ENCODE measurements at regions not wholly inside any gene's neighbourhood (a gene's known extent, or its start where the extent isn't known, plus 50 kb on each side); places are given as distances from the start of the nearest gene placed in this dataset.

- TF ChIP-seq ZNF462 (CRISPR knock-in tag; IDR thresholded peaks at IDR 0.05), result no peak
These were observed 88.6 kb upstream of the CACNA2D3 start (continued) for GRCh38 chr3:54033761-54034160.

GRCh38 chr3:54032598-54032997 is 89.8 kb upstream of the CACNA2D3 start:
- Histone ChIP-seq H3K4me2 (no peak overlapping the region), H3K4me1 (ENCODE audit: insufficient read depth) (no peaks in the 10 kb centered on the region), H3K4me3 (no peak overlapping the region), H3F3A (replicated peaks; ENCODE audit: low read depth) (no peaks in the 10 kb centered on the region), H3K9me2 (ENCODE audit: insufficient read depth) (0 out of 2 replicates have a peak, but pooled peaks cover 4% of the 10 kb centered on the region), H4K20me1 (replicated peaks; ENCODE audit: insufficient read depth) (no peaks in the 10 kb centered on the region), H2AFZ (no peak overlapping the region), H3K27me3 (ENCODE audit: insufficient read depth) (no peaks in the 10 kb centered on the region), H3K79me2 (replicated peaks; ENCODE audit: insufficient read depth) (no peaks in the 10 kb centered on the region), H3K27ac (ENCODE audit: low read depth) (no peak overlapping the region), H3K36me3 (ENCODE audit: insufficient read depth) (no peaks in the 10 kb centered on the region)
- DNase-seq (ENCODE audit: low spot score) (no peak), ATAC-seq (no peak)
- Mint-ChIP-seq H3K4me1 (no peaks in the 10 kb centered on the region; the same call in 2 of the 3 replicates), H3K9me3 (no peaks in the 10 kb centered on the region), H3K36me3 (ENCODE audit: low read depth) (no peaks in the 10 kb centered on the region; the same call in 2 of the 3 replicates), H3K27ac (no peak overlapping the region), H3K27me3 (ENCODE audit: insufficient read depth, low read depth, poor library complexity) (peaks cover 12% of the 10 kb centered on the region), H3K4me3 (no peak overlapping the region)
- no peak for TF ChIP-seq CTCF (conservative IDR thresholded peaks at IDR 0.05; ENCODE audit: low read depth in 2 of 2)
- TF ChIP-seq JUNB (IDR thresholded peaks at IDR 0.05; ENCODE audit: unreplicated experiment), result no peak
- TF ChIP-seq REST (IDR thresholded peaks at IDR 0.05; ENCODE audit: unreplicated experiment), result no peak
- no peak for TF ChIP-seq ZNF331 (CRISPR knock-in tag; IDR thresholded peaks at IDR 0.05; ENCODE audit: low read depth)
- TF ChIP-seq ZNF114 (CRISPR knock-in tag; IDR thresholded peaks at IDR 0.05), result no peak
- TF ChIP-seq STAT1 (IDR thresholded peaks at IDR 0.05; ENCODE audit: unreplicated experiment), result no peak
- TF ChIP-seq CREB1 (CRISPR knock-in tag; IDR thresholded peaks at IDR 0.05; ENCODE audit: low read depth), result no peak
- no peak for TF ChIP-seq ETS1 (IDR thresholded peaks at IDR 0.05)
